IMR-90 (cell line): ENCODE measurements at regions not wholly inside any gene's neighbourhood (a gene's known extent, or its start where the extent isn't known, plus 50 kb on each side); places are given as distances from the start of the nearest gene placed in this dataset.

Source experiments
- ATAC-seq: fragments of 200-7000 bp; cut with Tn5 transposase; 2 replicates; pipeline ENCODE4 v1.9.1; 2020; ENCODE audit warnings: low read depth, mild to moderate bottlenecking, moderate library complexity
- BruUV-seq: library from RNA; stranded (reverse); fragments of 400-500 nt; replicated peaks from 2 replicates; lab custom pipeline; 2021; lab: Mats Ljungman, UMichigan
- CTCF ChIA-PET: fragments of 300-600 bp; formaldehyde crosslinking; extraction: SDS; loops from one replicate; lab custom pipeline; 2021; ENCODE audit warnings: antibody characterized with exemption; lab: Yijun Ruan, JAX
- POLR2A ChIA-PET: fragments of 300-600 bp; sonication (Branson Sonifier 250); formaldehyde crosslinking; loops from one replicate; lab custom pipeline; 2022; ENCODE audit warnings: antibody characterized with exemption; ENCODE audit not compliant: unreplicated experiment; lab: Charles Lee
- DNase-seq: peaks from one replicate; pipeline ENCODE4 v3.0.0; 2013
- H2AFZ ChIP-seq: replicated peaks from 2 replicates; pipeline ENCODE3; 2013; ENCODE audit warnings: low read length, mild to moderate bottlenecking; ENCODE audit not compliant: poor library complexity
- H2AK5ac ChIP-seq: 2 replicates; pipeline ENCODE4 v1.6.1; 2013; ENCODE audit warnings: low read depth, low read length, inconsistent platforms
- H2AK9ac ChIP-seq: replicated peaks from 2 replicates; pipeline ENCODE3; 2013; ENCODE audit warnings: mild to moderate bottlenecking, low read depth, low read length, moderate library complexity; ENCODE audit not compliant: poor library complexity
- H2BK120ac ChIP-seq: 2 replicates; pipeline ENCODE4 v1.6.1; 2013; ENCODE audit warnings: low read depth, low read length, inconsistent platforms
- H2BK15ac ChIP-seq: 3 replicates; pipeline ENCODE4 v1.6.1; 2013; ENCODE audit warnings: low read depth, low read length, inconsistent platforms
- H2BK20ac ChIP-seq: 2 replicates; pipeline ENCODE4 v1.6.1; 2013; ENCODE audit warnings: low read depth, mild to moderate bottlenecking, inconsistent platforms, low read length, moderate library complexity
- H2BK5ac ChIP-seq: 2 replicates; pipeline ENCODE4 v1.6.1; 2013; ENCODE audit warnings: mild to moderate bottlenecking, low read depth, low read length, inconsistent platforms; ENCODE audit not compliant: poor library complexity, severe bottlenecking
- H3K14ac ChIP-seq: replicated peaks from 2 replicates; pipeline ENCODE4 v1.6.1; 2013; ENCODE audit warnings: low read depth, low read length, inconsistent platforms
- H3K18ac ChIP-seq: 2 replicates; pipeline ENCODE4 v1.6.1; 2013; ENCODE audit warnings: low read depth, low read length, control low read depth
- H3K23ac ChIP-seq: 2 replicates; pipeline ENCODE4 v1.6.1; 2013; ENCODE audit warnings: low read depth, low read length, inconsistent platforms
- H3K27ac ChIP-seq: 2 replicates; pipeline ENCODE4 v1.5.1; 2013; ENCODE audit warnings: mild to moderate bottlenecking, control low read depth, low read length; ENCODE audit not compliant: insufficient read depth
- H3K27me3 ChIP-seq: 2 replicates; pipeline ENCODE4 v1.6.1; 2013; ENCODE audit warnings: low read length; ENCODE audit not compliant: control insufficient read depth, insufficient read depth
- H3K36me3 ChIP-seq: 2 replicates; pipeline ENCODE4 v1.6.1; 2013; ENCODE audit warnings: low read length, mixed read lengths; ENCODE audit not compliant: control insufficient read depth, insufficient read depth
- H3K4ac ChIP-seq: 2 replicates; pipeline ENCODE4 v1.6.1; 2013; ENCODE audit warnings: low read depth, low read length, inconsistent platforms
- H3K4me1 ChIP-seq: 2 replicates; pipeline ENCODE4 v1.6.1; 2013; ENCODE audit warnings: low read length, mixed read lengths; ENCODE audit not compliant: control insufficient read depth, insufficient read depth
- H3K4me2 ChIP-seq: 2 replicates; pipeline ENCODE4 v1.6.1; 2013; ENCODE audit warnings: low read depth, mild to moderate bottlenecking, control low read depth, low read length, moderate library complexity
- H3K4me3 ChIP-seq: 2 replicates; pipeline ENCODE4 v1.5.1; 2013; ENCODE audit warnings: low read depth, mild to moderate bottlenecking, control low read depth, low read length, moderate library complexity; ENCODE audit not compliant: insufficient read depth
- H3K56ac ChIP-seq: 2 replicates; pipeline ENCODE4 v1.6.1; 2013; ENCODE audit warnings: low read length, inconsistent platforms; ENCODE audit not compliant: insufficient read depth; ENCODE audit errors: extremely low read depth
- H3K79me1 ChIP-seq, 2 experiments: 2 replicates each; pipeline ENCODE4 v1.6.1; 2013; ENCODE audit warnings: low read length in 2 of 2, inconsistent platforms in 1 of 2, low read depth in 1 of 2
- H3K9ac ChIP-seq: 2 replicates; pipeline ENCODE4 v1.6.1; 2013; ENCODE audit warnings: low read depth, low read length, control low read depth
- H3K9me1 ChIP-seq: 2 replicates; pipeline ENCODE4 v1.6.1; 2013; ENCODE audit warnings: low read length, inconsistent platforms; ENCODE audit not compliant: insufficient read depth
- H3K9me3 ChIP-seq: 2 replicates; pipeline ENCODE4 v1.6.1; 2013; ENCODE audit warnings: low read length; ENCODE audit not compliant: control insufficient read depth, insufficient read depth
- H4K20me1 ChIP-seq: 2 replicates; pipeline ENCODE4 v1.6.1; 2013; ENCODE audit warnings: low read length, inconsistent platforms; ENCODE audit not compliant: insufficient read depth
- H4K5ac ChIP-seq: 2 replicates; pipeline ENCODE4 v1.6.1; 2013; ENCODE audit warnings: mild to moderate bottlenecking, low read depth, low read length, control low read depth
- H4K8ac ChIP-seq, 2 experiments: 2 replicates each; pipeline ENCODE4 v1.6.1; 2013; ENCODE audit warnings: low read depth in 2 of 2, low read length in 2 of 2, control low read depth in 1 of 2, inconsistent platforms in 1 of 2
- H4K91ac ChIP-seq: 2 replicates; pipeline ENCODE4 v1.6.1; 2013; ENCODE audit warnings: low read depth, low read length, inconsistent platforms; ENCODE audit not compliant: insufficient read depth
- BHLHE40 ChIP-seq: fragments of 150-350 bp; IDR thresholded peaks from 2 replicates; pipeline ENCODE4 v1.6.1; 2016; ENCODE audit warnings: mild to moderate bottlenecking, low read depth, low read length
- CEBPB ChIP-seq: IDR thresholded peaks from 2 replicates; pipeline ENCODE4 v1.6.1; 2012; ENCODE audit warnings: low read depth, low read length, improper control_type of control experiment
- CHD1 ChIP-seq: IDR thresholded peaks from 2 replicates; pipeline ENCODE4 v1.6.1; 2012; ENCODE audit warnings: low read depth, low read length, improper control_type of control experiment
- ELK1 ChIP-seq: fragments of 150-350 bp; IDR thresholded peaks from 2 replicates; pipeline ENCODE4 v1.6.1; 2016; ENCODE audit warnings: low read depth, mild to moderate bottlenecking, low read length, moderate library complexity, borderline replicate concordance
- FOS ChIP-seq: fragments of 150-350 bp; IDR thresholded peaks from 2 replicates; pipeline ENCODE4 v1.6.1; 2016; ENCODE audit warnings: low read depth, low read length
- MAFK ChIP-seq: IDR thresholded peaks from 2 replicates; pipeline ENCODE4 v1.6.1; 2012; ENCODE audit warnings: low read depth, low read length, improper control_type of control experiment
- MAZ ChIP-seq: IDR thresholded peaks from 2 replicates; pipeline ENCODE4 v1.6.1; 2012; ENCODE audit warnings: low read depth, mild to moderate bottlenecking, low read length, improper control_type of control experiment, moderate library complexity, borderline replicate concordance
- MXI1 ChIP-seq: IDR thresholded peaks from 2 replicates; pipeline ENCODE4 v1.6.1; 2012; ENCODE audit warnings: low read depth, mild to moderate bottlenecking, low read length, moderate library complexity, borderline replicate concordance
- NFE2L2 ChIP-seq: fragments of 150-350 bp; IDR thresholded peaks from 2 replicates; pipeline ENCODE4 v1.6.1; 2016; ENCODE audit warnings: low read depth, mild to moderate bottlenecking, low read length
- POLR2A ChIP-seq: IDR thresholded peaks from 2 replicates; pipeline ENCODE4 v1.6.1; 2012; ENCODE audit warnings: mild to moderate bottlenecking, low read depth, low read length
- RFX5 ChIP-seq: IDR thresholded peaks from 2 replicates; pipeline ENCODE4 v1.8.0; 2012; ENCODE audit warnings: low read depth, mild to moderate bottlenecking, low read length, moderate library complexity
- SMC3 ChIP-seq: fragments of 150-350 bp; IDR thresholded peaks from 2 replicates; pipeline ENCODE4 v1.6.1; 2016; ENCODE audit warnings: low read depth, mild to moderate bottlenecking, antibody characterized with exemption, low read length, moderate library complexity
- WGBS, 2 experiments: methylation state at CpG; one replicate each; pipeline versions ENCODE4 v1.1.5 to v1.1.7; 2013; ENCODE audit warnings: missing lambda C conversion rate in 2 of 2; ENCODE audit not compliant: insufficient read length in 1 of 2; ENCODE audit errors: extremely low coverage in 2 of 2; 5-methylcytosine and 5-hydroxymethylcytosine counted together
- dilution Hi-C: fragments of 300-500 bp; cut with HindIII; formaldehyde crosslinking; loops from one replicate; pipeline ENCODE4 v1.14.3; 2018; ENCODE audit warnings: low sequenced_read_pairs; ENCODE audit not compliant: unreplicated experiment
- in situ Hi-C: fragments of 300-500 bp; cut with MboI; formaldehyde crosslinking; loops from 3 replicates; pipeline ENCODE4 v1.14.3; 2019; ENCODE audit warnings: low sequenced_read_pairs, inconsistent platforms, mixed read lengths
- intact Hi-C: fragments of 100-400 bp; cut with micrococcal nuclease; formaldehyde crosslinking; loops from 2 replicates; pipeline ENCODE4 v1.10.0; 2022
- TF ChIP-seq, protein P1 (sequence below): conservative IDR thresholded peaks from 2 replicates; pipeline ENCODE4 v1.5.1; 2012; ENCODE audit warnings: mild to moderate bottlenecking, low read depth, low read length, improper control_type of control experiment
- TF ChIP-seq, protein P2 (sequence below): fragments of 150-350 bp; IDR thresholded peaks from 2 replicates; pipeline ENCODE4 v1.6.1; 2017; ENCODE audit warnings: mild to moderate bottlenecking, antibody characterized with exemption, low read length, low read depth

DNA sequence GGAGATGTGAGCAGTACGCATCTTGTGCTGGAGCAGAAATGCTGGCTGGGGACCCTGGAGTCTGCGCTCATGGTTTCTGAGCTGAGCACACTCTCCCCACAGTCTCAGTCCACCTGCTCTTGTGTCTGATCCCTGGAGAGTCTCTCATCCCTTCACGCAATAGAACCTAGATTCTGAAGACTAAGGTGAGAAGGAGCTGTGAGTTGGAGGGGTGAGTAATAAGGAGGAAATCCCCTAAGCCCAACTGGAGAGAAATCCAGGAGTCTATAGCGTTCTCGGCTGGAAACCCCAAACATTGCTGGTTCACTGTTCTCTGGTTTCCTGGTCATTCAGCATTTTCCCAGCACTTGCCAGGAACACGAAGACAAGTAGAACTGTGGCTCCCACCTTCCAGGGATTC is 68.3 kb upstream of the SMNDC1 start:
- Histone ChIP-seq H2BK120ac (no peak overlapping the region), H2BK5ac (no peak overlapping the region), H4K5ac (no peak overlapping the region), H3K4me1 (no peaks in the 10 kb centered on the region; the same call in 1 of the 2 replicates), H2BK20ac (no peak overlapping the region), H2AFZ (no peak overlapping the region), H2AK9ac (no peak overlapping the region), H3K9ac (no peak overlapping the region), H3K27ac (no peak overlapping the region), H3K9me3 (no peaks in the 10 kb centered on the region), H2AK5ac (no peak overlapping the region), H3K18ac (no peak overlapping the region), H4K20me1 (no peaks in the 10 kb centered on the region), H2BK15ac (no peak overlapping the region), H3K4me3 (no peak overlapping the region), H3K36me3 (no peaks in the 10 kb centered on the region), H3K4me2 (no peak overlapping the region), H4K91ac (no peak overlapping the region), H3K27me3 (no peaks in the 10 kb centered on the region), H3K4ac (peak overlapping the region; percentile 8; the same call in 1 of the 2 replicates), H3K9me1 (peaks cover 4% of the 10 kb centered on the region), H3K79me1 (no peaks in the 10 kb centered on the region), H3K14ac (peak overlapping the region; percentile 19; the same call in 1 of the 2 replicates), H3K56ac (no peak overlapping the region), H3K23ac (no peak overlapping the region), H4K8ac (no peak overlapping the region)
- DNase-seq (peak; percentile 47), ATAC-seq (no peak)
- POLR2A ChIA-PET, result no interaction called here
- TF ChIP-seq BHLHE40, result no peak
- TF ChIP-seq RFX5, result no peak
- TF ChIP-seq CEBPB, result no peak
- no peak for TF ChIP-seq SMC3
- TF ChIP-seq, protein P1, sequence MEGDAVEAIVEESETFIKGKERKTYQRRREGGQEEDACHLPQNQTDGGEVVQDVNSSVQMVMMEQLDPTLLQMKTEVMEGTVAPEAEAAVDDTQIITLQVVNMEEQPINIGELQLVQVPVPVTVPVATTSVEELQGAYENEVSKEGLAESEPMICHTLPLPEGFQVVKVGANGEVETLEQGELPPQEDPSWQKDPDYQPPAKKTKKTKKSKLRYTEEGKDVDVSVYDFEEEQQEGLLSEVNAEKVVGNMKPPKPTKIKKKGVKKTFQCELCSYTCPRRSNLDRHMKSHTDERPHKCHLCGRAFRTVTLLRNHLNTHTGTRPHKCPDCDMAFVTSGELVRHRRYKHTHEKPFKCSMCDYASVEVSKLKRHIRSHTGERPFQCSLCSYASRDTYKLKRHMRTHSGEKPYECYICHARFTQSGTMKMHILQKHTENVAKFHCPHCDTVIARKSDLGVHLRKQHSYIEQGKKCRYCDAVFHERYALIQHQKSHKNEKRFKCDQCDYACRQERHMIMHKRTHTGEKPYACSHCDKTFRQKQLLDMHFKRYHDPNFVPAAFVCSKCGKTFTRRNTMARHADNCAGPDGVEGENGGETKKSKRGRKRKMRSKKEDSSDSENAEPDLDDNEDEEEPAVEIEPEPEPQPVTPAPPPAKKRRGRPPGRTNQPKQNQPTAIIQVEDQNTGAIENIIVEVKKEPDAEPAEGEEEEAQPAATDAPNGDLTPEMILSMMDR, result no peak
- no peak for TF ChIP-seq MAZ
- no peak for TF ChIP-seq ELK1
- no peak for TF ChIP-seq CHD1
- TF ChIP-seq NFE2L2, result no peak
- TF ChIP-seq FOS, result no peak
- TF ChIP-seq MXI1, result no peak
- no peak for TF ChIP-seq POLR2A
- TF ChIP-seq, protein P2, sequence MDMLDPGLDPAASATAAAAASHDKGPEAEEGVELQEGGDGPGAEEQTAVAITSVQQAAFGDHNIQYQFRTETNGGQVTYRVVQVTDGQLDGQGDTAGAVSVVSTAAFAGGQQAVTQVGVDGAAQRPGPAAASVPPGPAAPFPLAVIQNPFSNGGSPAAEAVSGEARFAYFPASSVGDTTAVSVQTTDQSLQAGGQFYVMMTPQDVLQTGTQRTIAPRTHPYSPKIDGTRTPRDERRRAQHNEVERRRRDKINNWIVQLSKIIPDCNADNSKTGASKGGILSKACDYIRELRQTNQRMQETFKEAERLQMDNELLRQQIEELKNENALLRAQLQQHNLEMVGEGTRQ, result no peak
- TF ChIP-seq MAFK, result no peak
- 92% methylated on average over 2 of the region's 6 CpGs; no CpG with 5 or more reads in 1 of the 2 experiments for WGBS, 2 experiments
- intact Hi-C loops (no loop called here), in situ Hi-C loops (no loop called here), dilution Hi-C loops (no loop called here)
- CTCF ChIA-PET, result interaction anchor here (0.7 kb wide), 1 partner anchor 19 kb away, joined by 3 read pairs; no protein-coding TSS in a partner anchor
- no TSS peak for BruUV-seq
